ENCODE measurements at regions not wholly inside any gene's neighbourhood (a gene's known extent, or its start where the extent isn't known, plus 50 kb on each side); places are given as distances from the start of the nearest gene placed in this dataset.
"Not testable (repeated sequence)": the region's sequence is repeated elsewhere in the genome, so short reads cannot be mapped to it uniquely, and the experiment has no call there.

DNA sequence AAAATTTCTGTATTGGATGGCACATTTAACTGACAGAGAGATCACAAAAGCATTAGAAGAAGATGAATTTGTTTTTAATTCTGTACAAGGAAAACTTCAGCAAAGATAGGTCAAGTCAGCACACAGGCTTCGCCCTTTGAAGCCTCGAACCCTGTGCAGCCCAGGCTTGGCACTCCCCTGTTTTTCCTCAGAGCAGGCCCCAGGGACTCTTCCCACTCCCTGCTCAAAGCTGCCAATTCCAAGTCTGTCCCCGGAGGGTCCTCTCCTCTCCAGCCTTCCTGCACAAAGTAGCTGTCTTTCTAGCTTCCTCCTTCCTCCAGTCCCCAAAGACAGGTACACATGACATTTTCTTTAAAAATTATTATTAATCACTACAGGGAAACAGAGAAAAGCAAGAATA is 466.3 kb downstream of the PPARGC1A start:
- DNase-seq (ENCODE audit: low spot score in 2 of 2, unreplicated experiment in 2 of 2) = no peak
- Mint-ChIP-seq H3K36me3 (no peaks in the 10 kb centered on the region), H3K27me3 (ENCODE audit: low read depth) (peaks cover 2% of the 10 kb centered on the region), H3K4me1 (no peaks in the 10 kb centered on the region), H3K9me3 (peaks cover 15% of the 10 kb centered on the region), H3K27ac (no peak overlapping the region), H3K4me3 (no peak overlapping the region)
- TF ChIP-seq CTCF (IDR thresholded peaks at IDR 0.05; ENCODE audit: unreplicated experiment) = no peak

GRCh38 chr4:23422878-23423277 is 467.0 kb downstream of the PPARGC1A start:
- no peak overlapping the region for H3K4me3 Mint-ChIP-seq
- H3K4me1 Mint-ChIP-seq = no peaks in the 10 kb centered on the region
- no peak for TF ChIP-seq CTCF (IDR thresholded peaks at IDR 0.05; ENCODE audit: unreplicated experiment)
- no peaks in the 10 kb centered on the region for H3K27me3 Mint-ChIP-seq (ENCODE audit: low read depth)
- no peak for DNase-seq (ENCODE audit: low spot score in 2 of 2, unreplicated experiment in 2 of 2)
- no peak overlapping the region for H3K27ac Mint-ChIP-seq
- peaks cover 18% of the 10 kb centered on the region for H3K9me3 Mint-ChIP-seq
- H3K36me3 Mint-ChIP-seq = no peaks in the 10 kb centered on the region

GRCh38 chr4:23413631-23414030 is 476.2 kb downstream of the PPARGC1A start:
- H3K36me3 Mint-ChIP-seq = no peaks in the 10 kb centered on the region
- no peak overlapping the region for H3K4me3 Mint-ChIP-seq
- TF ChIP-seq CTCF (IDR thresholded peaks at IDR 0.05; ENCODE audit: unreplicated experiment) = no peak
- DNase-seq (ENCODE audit: low spot score in 2 of 2, unreplicated experiment in 2 of 2) = no peak
- H3K27ac Mint-ChIP-seq = peak overlapping the region; percentile 22
- H3K9me3 Mint-ChIP-seq = peaks cover 10% of the 10 kb centered on the region
- no peaks in the 10 kb centered on the region for H3K27me3 Mint-ChIP-seq (ENCODE audit: low read depth)
- H3K4me1 Mint-ChIP-seq = peaks cover 9% of the 10 kb centered on the region

- Mint-ChIP-seq H3K4me3 (no peak overlapping the region), H3K9me3 (peaks cover 7% of the 10 kb centered on the region), H3K27me3 (ENCODE audit: low read depth) (no peaks in the 10 kb centered on the region), H3K36me3 (no peaks in the 10 kb centered on the region), H3K4me1 (peaks cover 9% of the 10 kb centered on the region), H3K27ac (no peak overlapping the region)
- TF ChIP-seq CTCF (IDR thresholded peaks at IDR 0.05; ENCODE audit: unreplicated experiment) = no peak
- DNase-seq (ENCODE audit: low spot score in 2 of 2, unreplicated experiment in 2 of 2) = no peak
Observed at GRCh38 chr4:23412701-23413100, 477.1 kb downstream of the PPARGC1A start.

DNA sequence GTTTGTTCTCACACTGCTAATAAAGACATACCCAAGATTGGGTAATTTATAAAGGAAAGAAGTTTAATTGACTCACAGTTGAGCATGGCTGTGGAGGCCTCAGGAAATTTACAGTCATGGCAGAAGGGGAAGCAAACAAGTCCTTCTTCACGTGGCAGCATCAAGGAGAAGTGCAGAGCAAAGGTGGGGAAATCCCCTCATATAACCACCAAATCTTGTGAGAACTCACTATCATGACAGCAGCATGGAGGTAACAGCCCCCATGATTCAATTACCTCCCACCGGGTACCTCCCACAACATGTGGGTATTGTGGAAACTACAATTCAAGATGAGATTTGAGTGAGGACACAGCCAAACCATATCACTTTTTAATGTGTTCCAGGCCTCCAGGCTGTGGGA is 480.9 kb downstream of the PPARGC1A start:
- not testable (repeated sequence) for DNase-seq (ENCODE audit: low spot score in 2 of 2, unreplicated experiment in 2 of 2); H3K27me3 Mint-ChIP-seq (ENCODE audit: low read depth); H3K4me1 Mint-ChIP-seq; H3K27ac Mint-ChIP-seq; H3K4me3 Mint-ChIP-seq; H3K36me3 Mint-ChIP-seq
- peaks cover 28% of the 10 kb centered on the region for H3K9me3 Mint-ChIP-seq

GRCh38 chr4:23401572-23401971 is 488.3 kb downstream of the PPARGC1A start:
- peaks cover 23% of the 10 kb centered on the region for H3K9me3 Mint-ChIP-seq
- no peak overlapping the region for H3K27ac Mint-ChIP-seq
- no peaks in the 10 kb centered on the region for H3K27me3 Mint-ChIP-seq (ENCODE audit: low read depth)
- H3K4me3 Mint-ChIP-seq = no peak overlapping the region
- TF ChIP-seq CTCF (IDR thresholded peaks at IDR 0.05; ENCODE audit: unreplicated experiment) = no peak
- H3K36me3 Mint-ChIP-seq = no peaks in the 10 kb centered on the region
- DNase-seq (ENCODE audit: low spot score in 2 of 2, unreplicated experiment in 2 of 2) = no peak
- H3K4me1 Mint-ChIP-seq = no peaks in the 10 kb centered on the region

Data from mesothelial cell of epicardium (in vitro differentiated cells).